ENCODE measurements at regions not wholly inside any gene's neighbourhood (a gene's known extent, or its start where the extent isn't known, plus 50 kb on each side); places are given as distances from the start of the nearest gene placed in this dataset.
"Not testable (repeated sequence)": the region's sequence is repeated elsewhere in the genome, so short reads cannot be mapped to it uniquely, and the experiment has no call there.

- no peak for DNase-seq (ENCODE audit: low read depth in 1 of 2, low spot score in 2 of 2)
- Histone ChIP-seq H3K27me3 (replicated peaks) (no peaks in the 10 kb centered on the region), H3K36me3 (no peaks in the 10 kb centered on the region), H3K4me1 (replicated peaks) (no peaks in the 10 kb centered on the region), H3K9me3 (replicated peaks) (no peaks in the 10 kb centered on the region), H3K4me3 (no peak overlapping the region), H3K27ac (no peak overlapping the region)
Measured at GRCh38 chr15:79738143-79738542, 158.7 kb downstream of the MTHFS start.

- Histone ChIP-seq H3K9me3 (replicated peaks) (no peaks in the 10 kb centered on the region), H3K27ac (no peak overlapping the region), H3K27me3 (replicated peaks) (no peaks in the 10 kb centered on the region), H3K36me3 (no peaks in the 10 kb centered on the region), H3K4me1 (replicated peaks) (no peaks in the 10 kb centered on the region), H3K4me3 (no peak overlapping the region)
- no peak for DNase-seq (ENCODE audit: low read depth in 1 of 2, low spot score in 2 of 2)
Measured at GRCh38 chr15:79740561-79740960, 156.3 kb downstream of the MTHFS start.

- Histone ChIP-seq H3K27me3 (replicated peaks) (no peaks in the 10 kb centered on the region), H3K4me1 (replicated peaks) (no peaks in the 10 kb centered on the region), H3K9me3 (replicated peaks) (no peaks in the 10 kb centered on the region), H3K36me3 (no peaks in the 10 kb centered on the region), H3K27ac (no peak overlapping the region), H3K4me3 (no peak overlapping the region)
- no peak for DNase-seq (ENCODE audit: low read depth in 1 of 2, low spot score in 2 of 2)
Measured at GRCh38 chr15:79743032-79743431, 153.8 kb downstream of the MTHFS start.

GRCh38 chr15:79744485-79744884 lies 152.3 kb downstream of the MTHFS start:
- not testable (repeated sequence) for H3K4me1 ChIP-seq (replicated peaks); H3K9me3 ChIP-seq (replicated peaks); H3K27me3 ChIP-seq (replicated peaks); H3K27ac ChIP-seq; H3K36me3 ChIP-seq; DNase-seq (ENCODE audit: low read depth in 1 of 2, low spot score in 2 of 2); H3K4me3 ChIP-seq

GRCh38 chr15:79756365-79756764 lies 140.4 kb downstream of the MTHFS start:
- H3K9me3 ChIP-seq (replicated peaks): no peaks in the 10 kb centered on the region
- H3K4me1 ChIP-seq (replicated peaks): no peaks in the 10 kb centered on the region
- H3K27me3 ChIP-seq (replicated peaks): no peaks in the 10 kb centered on the region

GRCh38 chr15:79765081-79765480 lies 131.7 kb downstream of the MTHFS start:
- no peak overlapping the region for H3K27ac ChIP-seq
- no peaks in the 10 kb centered on the region for H3K36me3 ChIP-seq
- H3K9me3 ChIP-seq (replicated peaks): no peaks in the 10 kb centered on the region
- no peaks in the 10 kb centered on the region for H3K4me1 ChIP-seq (replicated peaks)
- DNase-seq (ENCODE audit: low read depth in 1 of 2, low spot score in 2 of 2): no peak
- no peak overlapping the region for H3K4me3 ChIP-seq
- no peaks in the 10 kb centered on the region; the same call in 1 of the 2 replicates for H3K27me3 ChIP-seq (replicated peaks)

More at GRCh38 chr15:79756365-79756764, 140.4 kb downstream of the MTHFS start:
- no peak for DNase-seq (ENCODE audit: low read depth in 1 of 2, low spot score in 2 of 2)
- Histone ChIP-seq H3K36me3 (no peaks in the 10 kb centered on the region), H3K27ac (no peak overlapping the region), H3K4me3 (no peak overlapping the region)

- no peak for DNase-seq (ENCODE audit: low read depth in 1 of 2, low spot score in 2 of 2)
Measured at GRCh38 chr15:79769069-79769481, 127.7 kb downstream of the MTHFS start.

GRCh38 chr15:79769933-79770759 lies 126.7 kb downstream of the MTHFS start:
- DNase-seq (ENCODE audit: low read depth in 1 of 2, low spot score in 2 of 2): no peak

More at GRCh38 chr15:79769069-79769481, 127.7 kb downstream of the MTHFS start:
- H3K27ac ChIP-seq: no peak overlapping the region
- H3K4me3 ChIP-seq: no peak overlapping the region
- no peaks in the 10 kb centered on the region; the same call in 1 of the 2 replicates for H3K27me3 ChIP-seq (replicated peaks)
- H3K4me1 ChIP-seq (replicated peaks): no peaks in the 10 kb centered on the region
- no peaks in the 10 kb centered on the region for H3K9me3 ChIP-seq (replicated peaks)
- no peaks in the 10 kb centered on the region for H3K36me3 ChIP-seq

GRCh38 chr15:79773128-79773527 lies 123.7 kb downstream of the MTHFS start:
- DNase-seq (ENCODE audit: low read depth in 1 of 2, low spot score in 2 of 2): no peak

More at GRCh38 chr15:79769933-79770759, 126.7 kb downstream of the MTHFS start:
- H3K4me1 ChIP-seq (replicated peaks): no peaks in the 10 kb centered on the region
- no peaks in the 10 kb centered on the region for H3K9me3 ChIP-seq (replicated peaks)
- no peak overlapping the region for H3K4me3 ChIP-seq
- H3K27me3 ChIP-seq (replicated peaks): no peaks in the 10 kb centered on the region; the same call in 1 of the 2 replicates
- H3K27ac ChIP-seq: no peak overlapping the region
- no peaks in the 10 kb centered on the region for H3K36me3 ChIP-seq

GRCh38 chr15:79775821-79776220 lies 121.0 kb downstream of the MTHFS start:
- no peaks in the 10 kb centered on the region for H3K27me3 ChIP-seq (replicated peaks)
- DNase-seq (ENCODE audit: low read depth in 1 of 2, low spot score in 2 of 2): no peak
- no peaks in the 10 kb centered on the region for H3K4me1 ChIP-seq (replicated peaks)
- no peak overlapping the region for H3K27ac ChIP-seq
- H3K9me3 ChIP-seq (replicated peaks): no peaks in the 10 kb centered on the region
- no peak overlapping the region for H3K4me3 ChIP-seq
- H3K36me3 ChIP-seq: no peaks in the 10 kb centered on the region

More at GRCh38 chr15:79773128-79773527, 123.7 kb downstream of the MTHFS start:
- Histone ChIP-seq H3K27ac (no peak overlapping the region), H3K4me3 (no peak overlapping the region), H3K4me1 (replicated peaks) (no peaks in the 10 kb centered on the region), H3K9me3 (replicated peaks) (no peaks in the 10 kb centered on the region), H3K27me3 (replicated peaks) (no peaks in the 10 kb centered on the region), H3K36me3 (no peaks in the 10 kb centered on the region)

- no peak overlapping the region for H3K27ac ChIP-seq
- DNase-seq (ENCODE audit: low read depth in 1 of 2, low spot score in 2 of 2): no peak
- H3K9me3 ChIP-seq (replicated peaks): no peaks in the 10 kb centered on the region
- H3K4me1 ChIP-seq (replicated peaks): no peaks in the 10 kb centered on the region
- H3K36me3 ChIP-seq: no peaks in the 10 kb centered on the region
- H3K27me3 ChIP-seq (replicated peaks): no peaks in the 10 kb centered on the region
- no peak overlapping the region for H3K4me3 ChIP-seq
Measured at GRCh38 chr15:79777916-79778315, 118.9 kb downstream of the MTHFS start.

- Histone ChIP-seq H3K36me3 (no peaks in the 10 kb centered on the region), H3K27ac (no peak overlapping the region), H3K4me1 (replicated peaks) (no peaks in the 10 kb centered on the region), H3K9me3 (replicated peaks) (no peaks in the 10 kb centered on the region), H3K4me3 (no peak overlapping the region), H3K27me3 (replicated peaks) (no peaks in the 10 kb centered on the region)
- no peak for DNase-seq (ENCODE audit: low read depth in 1 of 2, low spot score in 2 of 2)
Measured at GRCh38 chr15:79778378-79778990, 118.3 kb downstream of the MTHFS start.

GRCh38 chr15:79779746-79780145 lies 117.1 kb downstream of the MTHFS start:
- Histone ChIP-seq H3K27me3 (replicated peaks) (no peaks in the 10 kb centered on the region), H3K36me3 (no peaks in the 10 kb centered on the region), H3K4me3 (no peak overlapping the region), H3K27ac (no peak overlapping the region), H3K9me3 (replicated peaks) (no peaks in the 10 kb centered on the region), H3K4me1 (replicated peaks) (no peaks in the 10 kb centered on the region)
- no peak for DNase-seq (ENCODE audit: low read depth in 1 of 2, low spot score in 2 of 2)

GRCh38 chr15:79782307-79782706 lies 114.5 kb downstream of the MTHFS start:
- H3K27ac ChIP-seq; H3K36me3 ChIP-seq; H3K4me1 ChIP-seq (replicated peaks); H3K9me3 ChIP-seq (replicated peaks); DNase-seq (ENCODE audit: low read depth in 1 of 2, low spot score in 2 of 2); H3K27me3 ChIP-seq (replicated peaks); H3K4me3 ChIP-seq: not testable (repeated sequence)
